HL-60 (cell line): ENCODE measurements at regions not wholly inside any gene's neighbourhood (a gene's known extent, or its start where the extent isn't known, plus 50 kb on each side); places are given as distances from the start of the nearest gene placed in this dataset.

Experiments used
- DNase-seq, 2 experiments: peaks; one replicate each; pipeline ENCODE4 v3.0.0-alpha.2; 2010 to 2020; ENCODE audit warnings: low read depth in 1 of 2, low spot score in 1 of 2
- H3K27ac ChIP-seq: fragments of 250-450 bp; sonication (Bioruptor Pico); replicated peaks from 2 replicates; pipeline ENCODE4 v1.5.1; 2020; ENCODE audit warnings: mild to moderate bottlenecking, moderate library complexity
- H3K27me3 ChIP-seq: fragments of 250-450 bp; sonication (Bioruptor Pico); 2 replicates; pipeline ENCODE4 v1.5.1; 2021; ENCODE audit warnings: mild to moderate bottlenecking, moderate library complexity; ENCODE audit not compliant: insufficient read depth, poor library complexity, severe bottlenecking
- H3K4me3 ChIP-seq: replicated peaks from 2 replicates; pipeline ENCODE4 v1.5.1; 2011; ENCODE audit warnings: mild to moderate bottlenecking, control low read depth, low read length; ENCODE audit not compliant: insufficient read depth
- GABPA ChIP-seq: IDR thresholded peaks from 2 replicates; pipeline ENCODE4 v1.6.1; 2012; ENCODE audit warnings: low read depth
- POLR2AphosphoS5 ChIP-seq: IDR thresholded peaks from 2 replicates; pipeline ENCODE4 v1.6.1; 2012; ENCODE audit warnings: low read depth
- SPI1 ChIP-seq: IDR thresholded peaks from 2 replicates; pipeline ENCODE4 v1.6.1; 2012; ENCODE audit warnings: low read depth, mild to moderate bottlenecking, borderline replicate concordance
- TF ChIP-seq, protein P1 (sequence below): IDR thresholded peaks from one replicate; pipeline ENCODE4 v1.5.1; 2011; ENCODE audit warnings: low read length, control low read depth, inconsistent platforms; ENCODE audit not compliant: insufficient read depth
- TF ChIP-seq, protein P2 (sequence below): IDR thresholded peaks from 2 replicates; pipeline ENCODE4 v1.6.1; 2012; ENCODE audit warnings: low read depth; ENCODE audit not compliant: insufficient replicate concordance

DNA sequence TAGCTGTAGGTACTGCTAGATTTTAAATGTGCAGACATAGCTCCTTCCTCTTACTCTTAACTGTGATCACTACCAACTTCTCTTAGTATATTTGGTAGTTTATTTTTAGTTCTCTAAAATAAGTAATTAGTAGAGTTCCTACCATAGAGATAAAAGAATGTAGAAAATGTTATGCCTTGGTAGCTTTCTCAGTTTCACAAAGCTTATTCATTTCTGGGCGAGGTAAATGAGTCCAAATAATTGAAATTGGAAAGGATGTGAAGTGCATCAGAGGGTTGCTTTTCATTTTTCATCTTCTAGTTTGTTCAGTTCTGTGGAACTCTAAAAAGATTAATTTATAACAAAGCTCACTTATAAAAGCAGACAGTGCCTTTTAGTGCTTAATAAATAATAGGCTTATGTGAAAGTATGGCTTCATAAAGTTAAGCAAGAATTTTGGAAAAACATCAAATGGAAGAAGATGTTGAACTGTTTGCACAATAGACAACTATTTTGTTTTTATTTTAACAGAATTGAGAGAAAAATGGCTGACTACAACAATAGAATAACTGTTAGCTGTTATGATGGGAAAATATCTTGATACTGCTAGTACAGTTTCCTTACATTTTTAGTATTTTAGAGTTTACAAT, 303.7 kb downstream of the UTRN start:
- H3K27ac ChIP-seq: no peak overlapping the region
- no peak overlapping the region for H3K4me3 ChIP-seq
- DNase-seq: no peak
- no peaks in the 10 kb centered on the region for H3K27me3 ChIP-seq
- TF ChIP-seq GABPA: no peak
- TF ChIP-seq SPI1: no peak
- no peak for TF ChIP-seq POLR2AphosphoS5
- TF ChIP-seq, protein P1, sequence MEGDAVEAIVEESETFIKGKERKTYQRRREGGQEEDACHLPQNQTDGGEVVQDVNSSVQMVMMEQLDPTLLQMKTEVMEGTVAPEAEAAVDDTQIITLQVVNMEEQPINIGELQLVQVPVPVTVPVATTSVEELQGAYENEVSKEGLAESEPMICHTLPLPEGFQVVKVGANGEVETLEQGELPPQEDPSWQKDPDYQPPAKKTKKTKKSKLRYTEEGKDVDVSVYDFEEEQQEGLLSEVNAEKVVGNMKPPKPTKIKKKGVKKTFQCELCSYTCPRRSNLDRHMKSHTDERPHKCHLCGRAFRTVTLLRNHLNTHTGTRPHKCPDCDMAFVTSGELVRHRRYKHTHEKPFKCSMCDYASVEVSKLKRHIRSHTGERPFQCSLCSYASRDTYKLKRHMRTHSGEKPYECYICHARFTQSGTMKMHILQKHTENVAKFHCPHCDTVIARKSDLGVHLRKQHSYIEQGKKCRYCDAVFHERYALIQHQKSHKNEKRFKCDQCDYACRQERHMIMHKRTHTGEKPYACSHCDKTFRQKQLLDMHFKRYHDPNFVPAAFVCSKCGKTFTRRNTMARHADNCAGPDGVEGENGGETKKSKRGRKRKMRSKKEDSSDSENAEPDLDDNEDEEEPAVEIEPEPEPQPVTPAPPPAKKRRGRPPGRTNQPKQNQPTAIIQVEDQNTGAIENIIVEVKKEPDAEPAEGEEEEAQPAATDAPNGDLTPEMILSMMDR: no peak
- TF ChIP-seq, protein P2, sequence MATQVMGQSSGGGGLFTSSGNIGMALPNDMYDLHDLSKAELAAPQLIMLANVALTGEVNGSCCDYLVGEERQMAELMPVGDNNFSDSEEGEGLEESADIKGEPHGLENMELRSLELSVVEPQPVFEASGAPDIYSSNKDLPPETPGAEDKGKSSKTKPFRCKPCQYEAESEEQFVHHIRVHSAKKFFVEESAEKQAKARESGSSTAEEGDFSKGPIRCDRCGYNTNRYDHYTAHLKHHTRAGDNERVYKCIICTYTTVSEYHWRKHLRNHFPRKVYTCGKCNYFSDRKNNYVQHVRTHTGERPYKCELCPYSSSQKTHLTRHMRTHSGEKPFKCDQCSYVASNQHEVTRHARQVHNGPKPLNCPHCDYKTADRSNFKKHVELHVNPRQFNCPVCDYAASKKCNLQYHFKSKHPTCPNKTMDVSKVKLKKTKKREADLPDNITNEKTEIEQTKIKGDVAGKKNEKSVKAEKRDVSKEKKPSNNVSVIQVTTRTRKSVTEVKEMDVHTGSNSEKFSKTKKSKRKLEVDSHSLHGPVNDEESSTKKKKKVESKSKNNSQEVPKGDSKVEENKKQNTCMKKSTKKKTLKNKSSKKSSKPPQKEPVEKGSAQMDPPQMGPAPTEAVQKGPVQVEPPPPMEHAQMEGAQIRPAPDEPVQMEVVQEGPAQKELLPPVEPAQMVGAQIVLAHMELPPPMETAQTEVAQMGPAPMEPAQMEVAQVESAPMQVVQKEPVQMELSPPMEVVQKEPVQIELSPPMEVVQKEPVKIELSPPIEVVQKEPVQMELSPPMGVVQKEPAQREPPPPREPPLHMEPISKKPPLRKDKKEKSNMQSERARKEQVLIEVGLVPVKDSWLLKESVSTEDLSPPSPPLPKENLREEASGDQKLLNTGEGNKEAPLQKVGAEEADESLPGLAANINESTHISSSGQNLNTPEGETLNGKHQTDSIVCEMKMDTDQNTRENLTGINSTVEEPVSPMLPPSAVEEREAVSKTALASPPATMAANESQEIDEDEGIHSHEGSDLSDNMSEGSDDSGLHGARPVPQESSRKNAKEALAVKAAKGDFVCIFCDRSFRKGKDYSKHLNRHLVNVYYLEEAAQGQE: no peak

DNA sequence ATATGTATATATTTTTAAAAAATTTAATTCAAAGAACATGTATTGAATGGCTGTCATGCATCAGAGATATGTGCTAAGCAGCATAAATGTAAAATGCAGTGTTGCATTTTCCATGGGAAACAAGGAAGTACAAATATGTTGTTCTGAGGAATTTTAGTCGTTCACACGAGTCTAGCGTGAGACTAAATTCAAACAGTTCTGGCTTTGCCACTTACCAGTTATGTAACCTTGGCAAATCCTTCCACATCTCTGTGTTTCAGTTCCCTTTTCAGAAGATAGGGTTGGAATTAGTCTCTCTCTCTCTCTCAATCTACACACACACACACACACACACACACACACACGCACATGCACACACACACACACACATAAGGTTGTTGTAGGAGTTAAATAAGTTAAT, 305.4 kb downstream of the UTRN start:
- 0 out of 2 replicates have a peak overlapping the region, but pooled peaks have one; percentile 11 for H3K27ac ChIP-seq

DNA sequence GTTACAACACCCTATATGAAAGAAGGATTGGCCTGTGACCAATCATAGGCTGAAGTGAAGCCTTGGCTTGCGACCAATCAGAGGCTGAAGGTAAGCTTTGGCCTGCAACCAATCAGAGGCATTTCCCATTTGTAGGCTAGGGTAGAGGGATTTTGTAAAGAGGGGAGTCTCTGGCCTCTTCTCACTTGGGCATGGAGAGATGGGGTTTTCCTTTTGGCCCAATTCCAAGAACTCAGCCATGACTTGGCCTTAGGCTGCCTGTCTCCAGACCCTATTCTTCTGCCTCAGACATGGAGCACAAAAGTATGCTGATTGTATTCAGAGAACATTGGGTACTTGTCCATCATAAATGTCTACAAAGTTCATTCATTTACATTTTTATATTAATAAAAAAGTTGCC, 308.3 kb downstream of the UTRN start:
- Histone ChIP-seq H3K27me3 (no peaks in the 10 kb centered on the region), H3K4me3 (no peak overlapping the region), H3K27ac (no peak overlapping the region)
- DNase-seq: no peak
- TF ChIP-seq, protein P1: no peak
- TF ChIP-seq, protein P2: no peak
- no peak for TF ChIP-seq GABPA
- no peak for TF ChIP-seq SPI1
- TF ChIP-seq POLR2AphosphoS5: no peak

More for the DNA sequence above, 305.4 kb downstream of the UTRN start:
- Histone ChIP-seq H3K4me3 (no peak overlapping the region), H3K27me3 (no peaks in the 10 kb centered on the region)
- TF ChIP-seq, protein P2: no peak
- peak; percentile 43; the same call in 1 of the 2 replicates for TF ChIP-seq SPI1
- peak; percentile 31 to 84 for DNase-seq
